Activated B cell treated with CpG ODN at 0.5 μM for 24 hours (primary cell): ENCODE measurements at regions not wholly inside any gene's neighbourhood (a gene's known extent, or its start where the extent isn't known, plus 50 kb on each side); places are given as distances from the start of the nearest gene placed in this dataset.

Experiments used
- ATAC-seq: fragments of 200-7000 bp; cut with Tn5 transposase; one replicate; pipeline ENCODE4 v1.10.0; 2021; ENCODE audit warnings: low read depth, mild to moderate bottlenecking, moderate library complexity
- CTCF ChIA-PET: fragments of 350-600 bp; sonication (Branson Sonifier 250); formaldehyde crosslinking; loops from one replicate; lab custom pipeline; 2021; ENCODE audit warnings: antibody characterized with exemption; lab: Charles Lee
- POLR2A ChIA-PET: fragments of 350-600 bp; sonication (Branson Sonifier 250); formaldehyde crosslinking; loops from one replicate; lab custom pipeline; 2021; ENCODE audit warnings: antibody characterized with exemption; lab: Charles Lee
- DNase-seq: peaks from one replicate; pipeline ENCODE4 v3.0.0; 2022
- H3K27ac Mint-ChIP-seq: one replicate; pipeline ENCODE4 v1.8.0; 2020; ENCODE audit warnings: mixed read lengths
- H3K27me3 Mint-ChIP-seq: one replicate; pipeline ENCODE4 v1.8.0; 2021; ENCODE audit warnings: mixed read lengths
- H3K36me3 Mint-ChIP-seq: one replicate; pipeline ENCODE4 v1.8.0; 2021; ENCODE audit warnings: low read depth, mixed read lengths
- H3K4me1 Mint-ChIP-seq: one replicate; pipeline ENCODE4 v1.8.0; 2021; ENCODE audit warnings: mixed read lengths
- H3K4me3 Mint-ChIP-seq: one replicate; pipeline ENCODE4 v1.8.0; 2020; ENCODE audit warnings: mild to moderate bottlenecking, mixed read lengths
- H3K9me3 Mint-ChIP-seq: one replicate; pipeline ENCODE4 v1.8.0; 2020; ENCODE audit warnings: mixed read lengths
- CTCF ChIP-seq: fragments of 200-600 bp; IDR thresholded peaks from one replicate; pipeline ENCODE4 v1.8.0; 2022; ENCODE audit warnings: antibody characterized with exemption, mild to moderate bottlenecking
- intact Hi-C: fragments of 100-400 bp; cut with micrococcal nuclease; formaldehyde crosslinking; loops from one replicate; pipeline ENCODE4 v1.15.1; 2024

- H3K4me3 Mint-ChIP-seq: no peak overlapping the region
- ATAC-seq: no peak
- ChIA-PET CTCF (no interaction called here), POLR2A (no interaction called here)
- H3K27me3 Mint-ChIP-seq: peaks cover 4% of the 10 kb centered on the region
- TF ChIP-seq CTCF: no peak
- DNase-seq: no peak
- intact Hi-C loops: no loop called here
- no peaks in the 10 kb centered on the region for H3K9me3 Mint-ChIP-seq
- no peak overlapping the region for H3K27ac Mint-ChIP-seq
- peaks cover 4% of the 10 kb centered on the region for H3K4me1 Mint-ChIP-seq
- H3K36me3 Mint-ChIP-seq: no peaks in the 10 kb centered on the region
Observed at GRCh38 chrX:71859637-71860036, 51.0 kb upstream of the NHSL2 start.
